ENCODE measurements at regions not wholly inside any gene's neighbourhood (a gene's known extent, or its start where the extent isn't known, plus 50 kb on each side); places are given as distances from the start of the nearest gene placed in this dataset.

GRCh38 chr3:144912968-144913367, 941.3 kb downstream of the DIPK2A start:
- Histone ChIP-seq H3K56ac (ENCODE audit: insufficient read length, low read depth, low read length) (no peak overlapping the region), H3K79me1 (ENCODE audit: insufficient read depth, low read depth, low read length, poor library complexity, severe bottlenecking) (no peaks in the 10 kb centered on the region), H2AFZ (ENCODE audit: low read length) (no peak overlapping the region), H3K23ac (ENCODE audit: insufficient read length, low read depth, low read length) (no peak overlapping the region), H3K4me2 (ENCODE audit: insufficient read depth, insufficient read length, low read length) (no peak overlapping the region), H4K8ac (replicated peaks; ENCODE audit: insufficient read length, low read depth, low read length) (no peak overlapping the region), H3K14ac (ENCODE audit: insufficient read depth, low read length) (no peak overlapping the region), H3K23me2 (ENCODE audit: insufficient read length, low read depth, low read length, poor library complexity, severe bottlenecking) (no peaks in the 10 kb centered on the region), H4K91ac (ENCODE audit: insufficient read length, low read depth, low read length) (no peak overlapping the region), H3K27me3 (ENCODE audit: insufficient read depth, low read length) (no peaks in the 10 kb centered on the region), H3K18ac (ENCODE audit: insufficient read length, low read depth, low read length) (no peak overlapping the region), H2AK5ac (ENCODE audit: insufficient read length, low read length) (no peak overlapping the region), H3K9ac (ENCODE audit: extremely low read depth, insufficient read length, low read length) (no peak overlapping the region), H2BK12ac (ENCODE audit: insufficient read length, low read depth, low read length) (no peak overlapping the region), H2BK5ac (ENCODE audit: insufficient read length, low read length) (no peak overlapping the region), H3T11ph (ENCODE audit: low read length) (no peak overlapping the region), H4K20me1 (ENCODE audit: control insufficient read depth, insufficient read depth, insufficient read length) (no peaks in the 10 kb centered on the region), H4K5ac (ENCODE audit: insufficient read length, low read depth, low read length) (no peak overlapping the region), H2BK15ac (ENCODE audit: low read depth, low read length) (no peak overlapping the region), H2BK20ac (ENCODE audit: low read depth, low read length, poor library complexity, severe bottlenecking) (no peak overlapping the region), H2BK120ac (ENCODE audit: low read depth, low read length, poor library complexity, severe bottlenecking) (no peak overlapping the region), H3K9me3 (ENCODE audit: control insufficient read depth, low read depth, low read length) (no peaks in the 10 kb centered on the region), H3K4ac (ENCODE audit: low read depth, low read length) (no peak overlapping the region), H3K27ac (ENCODE audit: insufficient read length, low read depth, low read length) (no peak overlapping the region), H3K79me2 (ENCODE audit: insufficient read depth, low read length) (no peaks in the 10 kb centered on the region), H3K4me1 (ENCODE audit: insufficient read depth, low read length) (no peaks in the 10 kb centered on the region)
- no peak overlapping the region for H3K27ac Mint-ChIP-seq
- H3K36me3 Mint-ChIP-seq (ENCODE audit: insufficient read depth in 1 of 3, low read depth in 3 of 3): peaks cover 2 to 13% (median 9%) of the 10 kb centered on the region in 3 experiments; a peak in 6 of 7 replicates
- H3K4me3 Mint-ChIP-seq: no peak overlapping the region
- DNase-seq: no peak
- peaks cover 7 to 13% of the 10 kb centered on the region in 2 experiments; a peak in 4 of 5 replicates for H3K9me3 Mint-ChIP-seq
- peaks cover 2% of the 10 kb centered on the region in 2 experiments; a peak in 2 of 4 replicates for H3K4me1 Mint-ChIP-seq
- no peak for TF ChIP-seq CTCF (conservative IDR thresholded peaks at IDR 0.05)
- no CpG with 5 or more reads among the region's 7 CpGs for WGBS (ENCODE audit: extremely low coverage, insufficient read length, low lambda C conversion rate)
- no peaks in the 10 kb centered on the region for H3K27me3 Mint-ChIP-seq (ENCODE audit: low read depth)

All from H9 (cell line).